22Rv1 (cell line): ENCODE measurements at regions not wholly inside any gene's neighbourhood (a gene's known extent, or its start where the extent isn't known, plus 50 kb on each side); places are given as distances from the start of the nearest gene placed in this dataset.

Source experiments
- CTCF ChIP-seq: fragments of 450-650 bp; IDR thresholded peaks from 2 replicates; pipeline ENCODE4 v1.5.1; 2017; ENCODE audit warnings: mild to moderate bottlenecking
- ZFX ChIP-seq: fragments of 450-650 bp; IDR thresholded peaks from 2 replicates; pipeline ENCODE4 v1.6.1; 2017; ENCODE audit warnings: antibody characterized with exemption, borderline replicate concordance

DNA sequence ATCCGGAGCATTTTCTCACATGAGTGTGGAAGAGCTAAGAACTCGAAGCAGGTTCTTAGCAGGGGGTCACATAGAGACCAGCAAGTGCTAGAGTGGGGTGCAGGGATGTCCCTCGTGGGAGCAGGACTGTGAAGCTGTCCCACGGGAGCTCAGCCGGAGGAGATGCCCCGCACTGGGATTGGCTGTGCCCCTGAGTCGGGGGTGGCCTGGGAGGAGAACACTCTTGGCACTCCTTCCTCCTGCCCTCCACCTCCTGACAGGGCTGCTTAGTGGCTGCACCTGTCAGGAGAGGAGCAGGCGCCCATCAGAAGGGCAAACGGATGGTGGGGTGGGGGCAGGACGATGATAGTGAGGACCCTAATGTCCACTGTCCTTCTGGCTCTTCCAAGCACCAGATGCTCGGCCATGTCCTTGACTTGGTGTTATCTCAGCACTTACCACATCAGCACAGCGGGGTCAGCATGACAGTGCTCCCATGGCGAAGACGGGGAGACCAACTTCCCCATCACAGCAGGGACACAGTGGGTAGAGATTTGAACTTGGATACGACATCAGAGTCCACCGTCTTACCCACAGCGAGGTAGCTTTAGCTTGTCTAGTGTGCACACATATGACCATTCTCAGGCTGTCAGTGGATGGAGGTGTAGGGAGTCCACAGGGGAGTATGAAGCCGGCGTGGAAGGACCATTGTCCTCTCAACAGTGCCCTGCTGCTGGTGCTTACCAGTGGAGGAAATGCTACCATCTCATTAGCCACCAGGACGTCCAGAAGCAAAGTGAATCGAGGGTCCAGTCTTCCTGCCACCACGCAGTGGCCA, 142.5 kb upstream of the SHH start:
- TF ChIP-seq CTCF (no peak), ZFX (no peak)
